ENCODE measurements at regions not wholly inside any gene's neighbourhood (a gene's known extent, or its start where the extent isn't known, plus 50 kb on each side); places are given as distances from the start of the nearest gene placed in this dataset.

GRCh38 chr2:60290509-60290908 is 262.9 kb downstream of the BCL11A start:
- DNase-seq: no peak

GRCh38 chr2:60285626-60286316 is 267.7 kb downstream of the BCL11A start:
- DNase-seq: no peak

GRCh38 chr2:60283626-60284025 is 269.8 kb downstream of the BCL11A start:
- no peak for DNase-seq

GRCh38 chr2:60282886-60283285 is 270.6 kb downstream of the BCL11A start:
- no peak for DNase-seq

GRCh38 chr2:60281730-60282129 is 271.7 kb downstream of the BCL11A start:
- no peak for DNase-seq

GRCh38 chr2:60280238-60280637 is 273.2 kb downstream of the BCL11A start:
- no peak for DNase-seq

GRCh38 chr2:60278906-60279305 is 274.5 kb downstream of the BCL11A start:
- DNase-seq: no peak

GRCh38 chr2:60275958-60276357 is 277.5 kb downstream of the BCL11A start:
- no peak for DNase-seq

GRCh38 chr2:60273836-60274235 is 279.6 kb downstream of the BCL11A start:
- no peak for DNase-seq

- no peak for DNase-seq
These were observed 281.7 kb downstream of the BCL11A start for GRCh38 chr2:60271713-60272112.

GRCh38 chr2:60271131-60271530 is 282.3 kb downstream of the BCL11A start:
- DNase-seq: no peak

GRCh38 chr2:60268661-60269060 is 284.8 kb downstream of the BCL11A start:
- DNase-seq: no peak

- DNase-seq: no peak
These were observed 285.4 kb downstream of the BCL11A start for GRCh38 chr2:60268032-60268431.

- no peak for DNase-seq
These were observed 286.3 kb downstream of the BCL11A start for GRCh38 chr2:60267122-60267521.

- DNase-seq: no peak
These were observed 291.3 kb downstream of the BCL11A start for GRCh38 chr2:60262178-60262577.

- DNase-seq: no peak
These were observed 292.7 kb downstream of the BCL11A start for GRCh38 chr2:60260639-60261296.

GRCh38 chr2:60259781-60260180 is 293.7 kb downstream of the BCL11A start:
- no peak for DNase-seq

GRCh38 chr2:60252581-60253150 is 300.8 kb downstream of the BCL11A start:
- no peak for DNase-seq

- DNase-seq: no peak
These were observed 302.2 kb downstream of the BCL11A start for GRCh38 chr2:60251247-60251646.

- DNase-seq: no peak
These were observed 303.6 kb downstream of the BCL11A start for GRCh38 chr2:60249879-60250278.

- DNase-seq: no peak
These were observed 306.0 kb downstream of the BCL11A start for GRCh38 chr2:60247471-60247870.

- DNase-seq: no peak
These were observed 306.9 kb downstream of the BCL11A start for GRCh38 chr2:60246583-60246982.

GRCh38 chr2:60234274-60234986 is 319.0 kb downstream of the BCL11A start:
- no peak for DNase-seq

- DNase-seq: no peak
These were observed 322.9 kb downstream of the BCL11A start for GRCh38 chr2:60230596-60230995.
